ENCODE measurements at regions not wholly inside any gene's neighbourhood (a gene's known extent, or its start where the extent isn't known, plus 50 kb on each side); places are given as distances from the start of the nearest gene placed in this dataset.
A peak's percentile ranks its signal among the peaks of the same experiment; 100 is the strongest.

DNA sequence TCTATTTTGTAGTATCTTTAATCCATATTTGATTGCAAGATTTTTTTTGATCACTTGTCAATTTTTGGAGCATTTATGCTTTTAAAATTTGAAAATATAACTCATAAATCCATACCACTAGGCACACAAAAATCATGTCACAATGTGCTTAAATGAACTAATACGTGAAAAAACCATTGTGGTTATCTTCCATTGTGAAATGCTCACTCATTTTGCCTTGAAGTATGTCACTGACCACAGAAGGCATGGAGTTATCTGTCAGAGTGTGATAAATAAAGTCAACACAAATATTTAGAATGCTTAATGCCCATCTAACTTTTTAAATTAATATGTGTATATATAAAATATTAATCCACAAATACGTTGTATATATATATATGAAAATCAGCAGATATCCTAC lies 347.2 kb downstream of the PTPRC start:
- in situ Hi-C loops (cut with HindIII; ENCODE audit: low sequenced_read_pairs), result no loop called here
- TF ChIP-seq, protein P1, sequence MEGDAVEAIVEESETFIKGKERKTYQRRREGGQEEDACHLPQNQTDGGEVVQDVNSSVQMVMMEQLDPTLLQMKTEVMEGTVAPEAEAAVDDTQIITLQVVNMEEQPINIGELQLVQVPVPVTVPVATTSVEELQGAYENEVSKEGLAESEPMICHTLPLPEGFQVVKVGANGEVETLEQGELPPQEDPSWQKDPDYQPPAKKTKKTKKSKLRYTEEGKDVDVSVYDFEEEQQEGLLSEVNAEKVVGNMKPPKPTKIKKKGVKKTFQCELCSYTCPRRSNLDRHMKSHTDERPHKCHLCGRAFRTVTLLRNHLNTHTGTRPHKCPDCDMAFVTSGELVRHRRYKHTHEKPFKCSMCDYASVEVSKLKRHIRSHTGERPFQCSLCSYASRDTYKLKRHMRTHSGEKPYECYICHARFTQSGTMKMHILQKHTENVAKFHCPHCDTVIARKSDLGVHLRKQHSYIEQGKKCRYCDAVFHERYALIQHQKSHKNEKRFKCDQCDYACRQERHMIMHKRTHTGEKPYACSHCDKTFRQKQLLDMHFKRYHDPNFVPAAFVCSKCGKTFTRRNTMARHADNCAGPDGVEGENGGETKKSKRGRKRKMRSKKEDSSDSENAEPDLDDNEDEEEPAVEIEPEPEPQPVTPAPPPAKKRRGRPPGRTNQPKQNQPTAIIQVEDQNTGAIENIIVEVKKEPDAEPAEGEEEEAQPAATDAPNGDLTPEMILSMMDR (IDR thresholded peaks at IDR 0.05; ENCODE audit: low read depth, low read length), result no peak
- no peak for DNase-seq (ENCODE audit: low read depth, low spot score)
- H3K4me3 ChIP-seq (ENCODE audit: low read depth, low read length), result no peak overlapping the region

DNA sequence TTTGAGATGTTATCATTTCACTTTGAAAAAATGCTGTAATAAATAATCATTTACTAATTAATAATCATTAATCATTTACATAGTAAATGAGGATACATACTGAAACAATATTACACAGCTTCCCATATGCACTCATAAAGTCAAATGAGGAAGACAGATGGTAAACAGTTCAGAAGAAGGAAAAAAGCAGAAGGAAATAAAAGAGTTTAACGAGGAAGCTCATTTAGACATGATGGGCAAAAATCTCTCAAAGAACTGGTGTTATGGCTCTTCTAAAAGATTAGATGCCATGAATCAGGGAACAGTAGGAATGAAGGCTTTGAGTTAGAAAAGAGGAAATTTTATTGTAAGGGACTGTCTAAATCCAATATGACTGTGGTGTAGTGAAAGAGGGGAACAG lies 347.6 kb downstream of the PTPRC start:
- H3K4me3 ChIP-seq (ENCODE audit: low read depth, low read length), result no peak overlapping the region
- in situ Hi-C loops (cut with HindIII; ENCODE audit: low sequenced_read_pairs), result no loop called here
- no peak for DNase-seq (ENCODE audit: low read depth, low spot score)
- TF ChIP-seq, protein P1 (IDR thresholded peaks at IDR 0.05; ENCODE audit: low read depth, low read length), result no peak

DNA sequence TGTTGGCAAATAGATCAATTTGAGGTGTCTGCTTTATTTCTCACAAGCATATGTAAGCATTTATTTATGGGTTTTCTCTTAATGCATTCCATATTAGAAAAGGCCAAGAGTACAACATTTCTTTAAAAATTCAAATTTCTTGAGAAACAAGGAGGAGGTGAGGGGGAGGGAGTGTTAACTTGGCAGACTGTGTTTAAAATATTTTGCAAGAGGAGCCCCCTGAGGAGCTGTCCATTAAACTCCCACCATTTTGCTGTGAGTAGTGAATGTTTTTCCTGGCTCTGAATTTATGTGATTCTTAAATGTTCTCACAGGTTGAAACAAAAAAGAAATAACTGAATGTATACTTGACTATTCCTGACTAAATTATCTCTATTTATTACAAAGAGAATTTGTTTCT lies 363.8 kb downstream of the PTPRC start:
- H3K4me3 ChIP-seq (ENCODE audit: low read depth, low read length), result no peak overlapping the region
- in situ Hi-C loops (cut with HindIII; ENCODE audit: low sequenced_read_pairs), result no loop called here
- peak; percentile 44 for DNase-seq (ENCODE audit: low read depth, low spot score)
- TF ChIP-seq, protein P1 (IDR thresholded peaks at IDR 0.05; ENCODE audit: low read depth, low read length), result no peak

DNA sequence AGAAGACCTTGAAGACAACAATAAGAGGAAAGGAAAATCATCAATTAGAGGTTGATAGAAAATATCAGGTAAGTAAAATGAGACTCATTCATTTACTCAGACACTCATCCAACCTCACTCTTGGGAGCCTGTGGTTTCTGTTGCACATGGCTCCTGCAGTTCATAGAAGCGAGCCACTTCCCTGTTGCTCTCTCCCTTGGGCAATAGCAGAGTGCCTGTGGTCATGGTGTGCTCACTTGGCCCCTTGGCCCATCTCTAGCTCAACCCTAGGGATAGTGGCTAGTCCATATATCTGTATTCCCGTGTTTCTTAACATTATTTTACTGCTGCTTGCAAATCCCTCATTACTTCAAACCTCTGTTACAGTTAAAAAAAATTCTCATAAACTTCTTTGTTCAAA lies 368.6 kb downstream of the PTPRC start:
- H3K4me3 ChIP-seq (ENCODE audit: low read depth, low read length), result no peak overlapping the region
- in situ Hi-C loops (cut with HindIII; ENCODE audit: low sequenced_read_pairs), result no loop called here
- TF ChIP-seq, protein P1 (IDR thresholded peaks at IDR 0.05; ENCODE audit: low read depth, low read length), result no peak
- no peak for DNase-seq (ENCODE audit: low read depth, low spot score)

DNA sequence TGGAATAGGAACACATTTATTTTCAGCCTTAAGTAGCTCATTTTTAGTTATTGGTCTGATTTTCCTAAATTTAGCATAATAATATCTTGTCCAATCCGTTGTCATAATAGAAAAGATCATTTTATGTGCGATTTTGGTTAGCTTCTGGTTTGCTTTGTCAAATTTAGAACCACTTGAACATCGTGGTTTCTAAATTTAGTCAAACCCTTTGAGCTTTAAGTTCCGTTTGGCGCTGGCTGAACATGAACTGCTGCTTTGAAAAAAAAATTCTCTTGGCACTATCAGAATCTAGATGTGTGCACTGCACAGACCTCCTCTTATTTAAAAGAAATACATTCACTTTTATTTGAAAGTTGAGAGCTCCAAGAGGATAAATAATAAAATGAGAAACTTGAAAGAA lies 370.6 kb downstream of the PTPRC start:
- TF ChIP-seq, protein P1 (IDR thresholded peaks at IDR 0.05; ENCODE audit: low read depth, low read length), result no peak
- in situ Hi-C loops (cut with HindIII; ENCODE audit: low sequenced_read_pairs), result no loop called here
- no peak for DNase-seq (ENCODE audit: low read depth, low spot score)
- no peak overlapping the region for H3K4me3 ChIP-seq (ENCODE audit: low read depth, low read length)

DNA sequence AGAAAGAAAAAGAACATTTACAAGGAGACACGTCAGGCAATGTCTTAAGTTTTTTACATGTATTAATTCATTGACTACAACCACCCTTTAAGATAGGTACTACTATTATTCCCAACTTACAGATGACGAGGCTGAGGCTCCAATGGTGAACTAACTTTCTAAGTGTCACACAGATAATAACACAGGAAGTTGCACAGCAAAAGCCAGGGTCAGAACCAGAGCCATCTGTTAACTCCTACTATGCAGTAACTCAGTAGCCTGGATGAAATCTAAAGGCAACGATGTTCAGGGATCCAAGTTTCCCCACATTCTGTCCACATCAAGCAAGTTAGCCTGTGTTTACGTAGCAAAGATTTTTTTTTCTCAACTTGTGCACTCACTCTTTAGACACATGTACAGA lies 371.7 kb downstream of the PTPRC start:
- TF ChIP-seq, protein P1 (IDR thresholded peaks at IDR 0.05; ENCODE audit: low read depth, low read length), result no peak
- in situ Hi-C loops (cut with HindIII; ENCODE audit: low sequenced_read_pairs), result no loop called here
- DNase-seq (ENCODE audit: low read depth, low spot score), result no peak
- H3K4me3 ChIP-seq (ENCODE audit: low read depth, low read length), result no peak overlapping the region

DNA sequence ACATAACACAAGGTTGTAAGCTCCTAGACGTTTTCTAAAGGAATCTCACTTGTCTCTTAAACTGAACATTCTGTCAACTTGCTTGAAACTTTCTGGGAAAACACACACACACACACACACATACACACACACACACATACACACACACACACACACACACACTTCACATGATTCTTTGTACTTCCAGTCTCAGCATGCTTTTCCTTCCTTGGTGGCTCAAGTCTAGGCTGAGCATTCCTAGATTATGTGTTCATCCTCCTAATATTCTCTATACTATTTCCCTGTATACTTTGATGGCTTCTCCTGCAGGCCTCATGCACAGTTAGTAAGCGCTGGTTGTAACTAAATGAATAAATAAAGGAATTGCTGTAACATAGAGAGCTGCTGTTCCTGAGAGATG lies 372.1 kb downstream of the PTPRC start:
- TF ChIP-seq, protein P1 (IDR thresholded peaks at IDR 0.05; ENCODE audit: low read depth, low read length), result no peak
- in situ Hi-C loops (cut with HindIII; ENCODE audit: low sequenced_read_pairs), result no loop called here

More for the DNA sequence above, 372.1 kb downstream of the PTPRC start:
- no peak overlapping the region for H3K4me3 ChIP-seq (ENCODE audit: low read depth, low read length)
- DNase-seq (ENCODE audit: low read depth, low spot score), result peak; percentile 68
